Keratinocyte (primary cell): ENCODE measurements at regions not wholly inside any gene's neighbourhood (a gene's known extent, or its start where the extent isn't known, plus 50 kb on each side); places are given as distances from the start of the nearest gene placed in this dataset.

Experiments used
- EZH2 ChIP-seq: IDR thresholded peaks from one replicate; pipeline ENCODE4 v1.6.1; 2012; ENCODE audit warnings: inconsistent platforms, mild to moderate bottlenecking, low read length, moderate library complexity
- TF ChIP-seq, protein P1 (sequence below), 3 experiments: IDR thresholded peaks in 1 of 3; conservative IDR thresholded peaks in 1 of 3; optimal IDR thresholded peaks in 1 of 3; 2 replicates in 2 of 3; 3 replicates in 1 of 3; pipeline versions ENCODE3 to v1.5.1; 2011; ENCODE audit warnings: low read length in 3 of 3, mild to moderate bottlenecking in 3 of 3, moderate library complexity in 2 of 3, control low read depth in 1 of 3, inconsistent platforms in 1 of 3; ENCODE audit not compliant: insufficient read depth in 2 of 3; ENCODE audit errors: extremely low read depth in 1 of 3

DNA sequence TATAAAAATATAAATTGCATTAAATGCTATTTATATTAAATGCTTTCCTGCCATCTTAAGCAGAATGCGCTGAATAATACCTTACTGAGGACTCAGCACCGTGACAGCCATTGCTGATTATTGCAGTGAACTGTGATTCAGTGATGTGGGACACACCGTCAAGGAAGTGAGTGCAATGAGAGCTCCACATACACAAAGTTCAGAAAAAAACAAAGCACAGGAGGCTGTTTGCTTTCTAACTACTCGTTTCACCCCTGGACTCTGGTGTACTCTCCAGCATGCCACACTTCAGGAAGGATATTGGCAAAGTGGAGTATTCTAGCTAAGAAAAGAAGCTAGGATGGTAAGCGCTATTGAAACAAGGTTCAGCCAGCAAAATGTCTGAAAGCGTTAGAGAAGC, 57.4 kb upstream of the CXADR start:
- TF ChIP-seq, protein P1, sequence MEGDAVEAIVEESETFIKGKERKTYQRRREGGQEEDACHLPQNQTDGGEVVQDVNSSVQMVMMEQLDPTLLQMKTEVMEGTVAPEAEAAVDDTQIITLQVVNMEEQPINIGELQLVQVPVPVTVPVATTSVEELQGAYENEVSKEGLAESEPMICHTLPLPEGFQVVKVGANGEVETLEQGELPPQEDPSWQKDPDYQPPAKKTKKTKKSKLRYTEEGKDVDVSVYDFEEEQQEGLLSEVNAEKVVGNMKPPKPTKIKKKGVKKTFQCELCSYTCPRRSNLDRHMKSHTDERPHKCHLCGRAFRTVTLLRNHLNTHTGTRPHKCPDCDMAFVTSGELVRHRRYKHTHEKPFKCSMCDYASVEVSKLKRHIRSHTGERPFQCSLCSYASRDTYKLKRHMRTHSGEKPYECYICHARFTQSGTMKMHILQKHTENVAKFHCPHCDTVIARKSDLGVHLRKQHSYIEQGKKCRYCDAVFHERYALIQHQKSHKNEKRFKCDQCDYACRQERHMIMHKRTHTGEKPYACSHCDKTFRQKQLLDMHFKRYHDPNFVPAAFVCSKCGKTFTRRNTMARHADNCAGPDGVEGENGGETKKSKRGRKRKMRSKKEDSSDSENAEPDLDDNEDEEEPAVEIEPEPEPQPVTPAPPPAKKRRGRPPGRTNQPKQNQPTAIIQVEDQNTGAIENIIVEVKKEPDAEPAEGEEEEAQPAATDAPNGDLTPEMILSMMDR (optimal IDR thresholded peaks at IDR 0.05 in 1 of 3, IDR thresholded peaks at IDR 0.05 in 1 of 3, conservative IDR thresholded peaks at IDR 0.05 in 1 of 3; ENCODE audit: extremely low read depth in 1 of 3, insufficient read depth in 2 of 3, low read length in 3 of 3) = no peak
- no peak for TF ChIP-seq EZH2
